Inflammatory macrophage treated with lipopolysaccharide for 4 hours (primary cell): ENCODE measurements at regions not wholly inside any gene's neighbourhood (a gene's known extent, or its start where the extent isn't known, plus 50 kb on each side); places are given as distances from the start of the nearest gene placed in this dataset.
"Not testable (repeated sequence)": the region's sequence is repeated elsewhere in the genome, so short reads cannot be mapped to it uniquely, and the experiment has no call there.

Experiments used
- DNase-seq: peaks from one replicate; pipeline ENCODE4 v3.0.0-alpha.2; 2020

- no peak for DNase-seq
Measured at GRCh38 chr5:28726815-28727214, 1688.4 kb upstream of the CDH9 start.

GRCh38 chr5:28725001-28725400 lies 1686.6 kb upstream of the CDH9 start:
- DNase-seq, result no peak

GRCh38 chr5:28714907-28715698 lies 1676.7 kb upstream of the CDH9 start:
- DNase-seq, result no peak

- no peak for DNase-seq
Measured at GRCh38 chr5:28710360-28710759, 1672.0 kb upstream of the CDH9 start.

GRCh38 chr5:28708472-28708871 lies 1670.1 kb upstream of the CDH9 start:
- no peak for DNase-seq

- DNase-seq, result no peak
Measured at GRCh38 chr5:28707706-28708105, 1669.3 kb upstream of the CDH9 start.

- DNase-seq, result no peak
Measured at GRCh38 chr5:28703651-28704260, 1665.4 kb upstream of the CDH9 start.

GRCh38 chr5:28691526-28691925 lies 1653.1 kb upstream of the CDH9 start:
- DNase-seq, result no peak

GRCh38 chr5:28685794-28686193 lies 1647.4 kb upstream of the CDH9 start:
- no peak for DNase-seq

- DNase-seq, result no peak
Measured at GRCh38 chr5:28678899-28679298, 1640.5 kb upstream of the CDH9 start.

- no peak for DNase-seq
Measured at GRCh38 chr5:28666110-28666509, 1627.7 kb upstream of the CDH9 start.

- DNase-seq, result no peak
Measured at GRCh38 chr5:28648108-28648507, 1609.7 kb upstream of the CDH9 start.

- no peak for DNase-seq
Measured at GRCh38 chr5:28632607-28633006, 1594.2 kb upstream of the CDH9 start.

- DNase-seq, result no peak
Measured at GRCh38 chr5:28603869-28604268, 1565.5 kb upstream of the CDH9 start.

GRCh38 chr5:28602429-28602828 lies 1564.0 kb upstream of the CDH9 start:
- DNase-seq, result no peak

GRCh38 chr5:28596707-28597106 lies 1558.3 kb upstream of the CDH9 start:
- DNase-seq, result not testable (repeated sequence)

- no peak for DNase-seq
Measured at GRCh38 chr5:28580616-28581015, 1542.2 kb upstream of the CDH9 start.

GRCh38 chr5:28576022-28576421 lies 1537.6 kb upstream of the CDH9 start:
- no peak for DNase-seq

GRCh38 chr5:28575368-28575767 lies 1537.0 kb upstream of the CDH9 start:
- DNase-seq, result no peak

GRCh38 chr5:28574606-28575005 lies 1536.2 kb upstream of the CDH9 start:
- DNase-seq, result no peak

- DNase-seq, result no peak
Measured at GRCh38 chr5:28567048-28567447, 1528.7 kb upstream of the CDH9 start.

- no peak for DNase-seq
Measured at GRCh38 chr5:28561522-28561921, 1523.1 kb upstream of the CDH9 start.

GRCh38 chr5:28558196-28558595 lies 1519.8 kb upstream of the CDH9 start:
- no peak for DNase-seq

GRCh38 chr5:28557114-28557513 lies 1518.7 kb upstream of the CDH9 start:
- DNase-seq, result no peak

- no peak for DNase-seq
Measured at GRCh38 chr5:28549588-28549987, 1511.2 kb upstream of the CDH9 start.
